ENCODE measurements at regions not wholly inside any gene's neighbourhood (a gene's known extent, or its start where the extent isn't known, plus 50 kb on each side); places are given as distances from the start of the nearest gene placed in this dataset.

GRCh38 chr10:8349610-8350249, 295.2 kb downstream of the GATA3 start:
- no peak for DNase-seq
- H3K4me3 ChIP-seq, result no peak overlapping the region
- H3K36me3 ChIP-seq, result no peaks in the 10 kb centered on the region
- H3K27ac ChIP-seq, result no peak overlapping the region
- TF ChIP-seq POLR2A (IDR thresholded peaks at IDR 0.05), result no peak
- TF ChIP-seq, protein P1, sequence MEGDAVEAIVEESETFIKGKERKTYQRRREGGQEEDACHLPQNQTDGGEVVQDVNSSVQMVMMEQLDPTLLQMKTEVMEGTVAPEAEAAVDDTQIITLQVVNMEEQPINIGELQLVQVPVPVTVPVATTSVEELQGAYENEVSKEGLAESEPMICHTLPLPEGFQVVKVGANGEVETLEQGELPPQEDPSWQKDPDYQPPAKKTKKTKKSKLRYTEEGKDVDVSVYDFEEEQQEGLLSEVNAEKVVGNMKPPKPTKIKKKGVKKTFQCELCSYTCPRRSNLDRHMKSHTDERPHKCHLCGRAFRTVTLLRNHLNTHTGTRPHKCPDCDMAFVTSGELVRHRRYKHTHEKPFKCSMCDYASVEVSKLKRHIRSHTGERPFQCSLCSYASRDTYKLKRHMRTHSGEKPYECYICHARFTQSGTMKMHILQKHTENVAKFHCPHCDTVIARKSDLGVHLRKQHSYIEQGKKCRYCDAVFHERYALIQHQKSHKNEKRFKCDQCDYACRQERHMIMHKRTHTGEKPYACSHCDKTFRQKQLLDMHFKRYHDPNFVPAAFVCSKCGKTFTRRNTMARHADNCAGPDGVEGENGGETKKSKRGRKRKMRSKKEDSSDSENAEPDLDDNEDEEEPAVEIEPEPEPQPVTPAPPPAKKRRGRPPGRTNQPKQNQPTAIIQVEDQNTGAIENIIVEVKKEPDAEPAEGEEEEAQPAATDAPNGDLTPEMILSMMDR (IDR thresholded peaks at IDR 0.05), result no peak
- H3K4me1 ChIP-seq, result no peaks in the 10 kb centered on the region
- no peaks in the 10 kb centered on the region for H3K27me3 ChIP-seq
- H3K9me3 ChIP-seq, result no peaks in the 10 kb centered on the region

GRCh38 chr10:8350250-8350967, 295.9 kb downstream of the GATA3 start:
- H3K27ac ChIP-seq, result no peak overlapping the region
- TF ChIP-seq, protein P1 (IDR thresholded peaks at IDR 0.05), result no peak
- TF ChIP-seq POLR2A (IDR thresholded peaks at IDR 0.05), result no peak
- H3K36me3 ChIP-seq, result no peaks in the 10 kb centered on the region
- H3K27me3 ChIP-seq, result no peaks in the 10 kb centered on the region
- H3K4me3 ChIP-seq, result no peak overlapping the region
- H3K4me1 ChIP-seq, result no peaks in the 10 kb centered on the region
- DNase-seq, result no peak
- H3K9me3 ChIP-seq, result no peaks in the 10 kb centered on the region

GRCh38 chr10:8352171-8353075, 297.9 kb downstream of the GATA3 start:
- DNase-seq, result no peak
- H3K4me1 ChIP-seq, result no peaks in the 10 kb centered on the region

DNA sequence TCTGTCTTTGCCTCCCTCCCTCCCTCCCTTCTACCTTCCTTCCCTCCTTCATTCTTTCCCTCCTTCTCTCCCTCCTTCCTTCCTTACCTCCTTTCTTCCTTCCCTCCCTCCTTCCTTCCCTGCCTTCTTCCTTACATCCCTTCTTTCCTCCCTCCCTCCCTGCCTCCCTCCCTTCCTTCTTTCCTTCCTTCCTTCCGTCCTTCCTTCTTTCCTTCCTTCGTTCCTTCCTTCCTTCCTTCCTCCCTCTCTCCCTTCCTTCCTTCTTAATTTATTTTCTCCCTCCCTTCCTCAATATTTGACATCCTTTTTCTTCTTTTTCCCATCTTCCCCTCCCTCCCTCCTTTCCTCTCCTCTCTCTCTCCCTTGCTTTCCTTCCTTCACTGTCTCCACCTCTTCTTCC, 301.8 kb downstream of the GATA3 start:
- no peak for DNase-seq
- TF ChIP-seq POLR2A (IDR thresholded peaks at IDR 0.05), result no peak
- H3K27me3 ChIP-seq, result no peaks in the 10 kb centered on the region
- H3K4me1 ChIP-seq, result no peaks in the 10 kb centered on the region
- no peak overlapping the region for H3K27ac ChIP-seq
- H3K9me3 ChIP-seq, result no peaks in the 10 kb centered on the region
- no peak overlapping the region for H3K4me3 ChIP-seq
- H3K36me3 ChIP-seq, result no peaks in the 10 kb centered on the region

More at GRCh38 chr10:8352171-8353075, 297.9 kb downstream of the GATA3 start:
- Histone ChIP-seq H3K36me3 (no peaks in the 10 kb centered on the region), H3K27ac (no peak overlapping the region), H3K27me3 (no peaks in the 10 kb centered on the region), H3K9me3 (no peaks in the 10 kb centered on the region), H3K4me3 (no peak overlapping the region)
- no peak for TF ChIP-seq POLR2A (IDR thresholded peaks at IDR 0.05)
- TF ChIP-seq, protein P1 (IDR thresholded peaks at IDR 0.05), result no peak

DNA sequence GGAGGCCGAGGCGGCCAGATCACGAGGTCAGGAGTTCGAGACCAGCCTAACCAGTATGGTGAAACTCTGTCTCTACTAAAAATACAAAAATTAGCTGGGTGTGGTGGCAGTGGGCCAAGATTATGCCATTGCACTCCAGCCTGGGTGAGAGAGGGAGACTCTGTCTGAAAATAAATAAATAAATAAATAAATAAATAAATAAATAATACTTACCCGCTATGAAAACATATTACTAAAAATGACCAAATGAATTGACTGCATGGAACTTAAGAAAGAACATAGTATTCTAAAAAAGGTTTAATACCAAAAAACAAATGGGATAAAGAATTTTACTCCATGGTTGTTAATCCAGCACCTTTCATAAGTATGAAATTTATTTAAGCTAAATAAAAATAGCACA, 305.0 kb downstream of the GATA3 start:
- H3K4me1 ChIP-seq, result no peaks in the 10 kb centered on the region
- H3K27ac ChIP-seq, result no peak overlapping the region
- no peaks in the 10 kb centered on the region for H3K36me3 ChIP-seq
- no peaks in the 10 kb centered on the region for H3K9me3 ChIP-seq
- no peak for TF ChIP-seq POLR2A (IDR thresholded peaks at IDR 0.05)
- TF ChIP-seq, protein P1 (IDR thresholded peaks at IDR 0.05), result no peak
- DNase-seq, result no peak
- H3K27me3 ChIP-seq, result no peaks in the 10 kb centered on the region
- no peak overlapping the region for H3K4me3 ChIP-seq
